HG02981 (cell line): ENCODE measurements at regions not wholly inside any gene's neighbourhood (a gene's known extent, or its start where the extent isn't known, plus 50 kb on each side); places are given as distances from the start of the nearest gene placed in this dataset.
"Not testable (repeated sequence)": the region's sequence is repeated elsewhere in the genome, so short reads cannot be mapped to it uniquely, and the experiment has no call there.

Source experiments
- ATAC-seq: cut with Tn5 transposase; IDR thresholded peaks from one replicate; pipeline ENCODE4 v1.9.1; 2021; ENCODE audit warnings: mild to moderate bottlenecking, moderate library complexity; ENCODE audit not compliant: unreplicated experiment

DNA sequence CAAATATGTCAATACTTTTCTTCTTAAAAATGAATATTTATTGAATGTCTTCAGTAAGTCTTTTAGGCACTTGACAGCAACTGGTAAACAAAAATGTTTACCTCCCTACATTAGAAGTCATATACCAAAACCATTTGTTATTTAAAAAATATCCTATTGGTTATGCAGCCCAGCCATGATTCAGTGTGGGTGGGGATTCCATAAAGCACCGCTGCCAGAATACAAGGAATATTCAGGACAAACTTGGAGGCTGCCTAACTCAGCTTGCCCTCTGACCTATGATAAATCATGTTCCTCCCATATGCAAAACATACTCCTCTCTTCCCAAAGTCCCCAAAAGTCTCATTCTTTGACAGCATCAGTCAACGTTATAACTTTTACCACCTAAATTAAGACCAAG is 486.8 kb upstream of the IRAK1BP1 start:
- ATAC-seq: no peak

DNA sequence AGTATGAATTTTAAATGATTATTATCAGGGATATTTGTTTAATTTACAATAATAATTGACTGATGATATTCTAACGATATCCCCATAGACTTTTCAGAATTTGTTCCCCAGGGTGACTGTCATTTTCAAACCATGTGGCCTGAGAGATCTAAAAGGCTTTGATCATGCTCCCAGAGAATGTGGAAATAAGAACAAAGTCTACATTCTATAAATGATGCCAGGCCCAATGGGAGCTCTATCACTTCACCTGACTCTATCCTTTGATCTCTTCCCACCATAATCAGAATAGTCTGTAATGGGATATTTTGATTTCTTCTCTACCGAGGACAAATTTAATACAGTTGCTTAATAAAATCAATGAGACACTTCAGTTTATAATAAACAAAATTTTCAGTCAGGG is 483.4 kb upstream of the IRAK1BP1 start:
- no peak for ATAC-seq

DNA sequence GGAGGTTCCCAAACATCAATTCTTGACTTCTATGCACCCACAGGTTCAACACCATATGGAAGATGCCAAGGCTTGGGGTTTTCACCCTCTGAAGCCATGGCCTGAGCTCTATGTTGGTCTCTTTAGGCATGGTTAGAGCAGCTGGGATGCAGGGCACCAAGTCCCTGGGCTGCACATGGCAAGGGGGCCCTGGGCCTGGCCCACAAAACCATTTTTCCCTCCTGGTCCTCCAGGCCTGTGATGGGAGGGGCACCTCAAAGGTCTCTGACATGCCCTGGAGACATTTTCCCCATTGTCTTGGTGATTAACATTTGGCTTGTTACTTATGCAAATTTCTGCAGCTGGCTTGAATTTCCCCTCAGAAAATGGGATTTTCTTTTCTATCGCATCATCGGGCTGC is 480.5 kb upstream of the IRAK1BP1 start:
- ATAC-seq: not testable (repeated sequence)

DNA sequence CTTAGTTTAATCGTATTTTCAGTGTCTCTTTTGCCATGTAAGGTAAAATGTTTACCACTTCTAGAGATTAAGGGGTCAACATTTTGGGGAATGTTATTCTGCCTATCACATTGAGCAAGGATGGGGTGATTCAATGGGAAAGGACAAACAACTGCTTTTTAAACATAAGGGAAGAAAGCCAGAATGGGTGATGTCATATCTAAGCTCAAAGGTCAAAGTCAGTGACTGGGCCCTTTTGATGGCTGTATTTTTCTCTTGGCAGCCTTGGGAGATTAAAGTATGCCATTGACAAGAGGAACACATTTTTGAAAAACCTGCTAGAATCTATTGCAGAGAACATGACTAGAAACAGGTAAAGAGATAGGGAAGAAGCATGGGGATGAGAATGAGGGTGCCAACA is 477.3 kb upstream of the IRAK1BP1 start:
- ATAC-seq: no peak

DNA sequence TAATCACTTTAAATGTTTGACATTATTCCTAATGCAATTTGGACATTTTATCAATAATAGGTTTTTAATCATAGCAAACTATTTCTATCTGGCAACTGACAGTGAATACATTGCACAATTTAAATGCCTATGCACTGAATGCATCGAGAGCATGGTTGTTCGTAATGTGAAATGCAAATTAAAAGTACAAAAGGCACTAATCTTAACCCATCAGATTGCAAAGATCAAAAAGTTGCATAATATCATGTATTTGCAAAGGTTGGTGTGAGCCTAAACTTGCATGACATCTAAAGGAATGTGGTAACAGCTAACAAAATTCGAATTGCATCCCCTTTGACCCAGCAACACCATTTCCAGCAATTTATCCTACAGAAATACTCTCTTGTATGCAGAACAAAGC is 469.9 kb upstream of the IRAK1BP1 start:
- no peak for ATAC-seq

DNA sequence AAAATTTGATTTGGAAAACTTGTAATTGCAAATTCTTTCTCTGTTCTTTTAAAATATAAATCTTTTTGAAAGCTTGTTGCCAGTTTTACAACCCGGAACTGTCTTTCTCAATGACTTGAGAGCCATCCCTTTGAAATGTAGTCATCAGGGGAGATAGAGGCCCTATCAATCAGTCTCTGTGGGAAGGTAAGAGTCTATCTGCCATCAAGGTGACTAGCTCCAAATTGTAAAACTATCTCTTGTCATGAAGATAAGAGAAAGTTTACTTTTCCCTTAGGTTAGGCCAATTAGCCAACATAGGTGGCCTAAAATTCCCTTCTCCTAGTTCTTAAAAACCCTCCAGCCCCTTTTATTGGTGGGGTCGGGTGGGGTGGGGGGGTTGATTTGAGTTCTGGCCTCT is 469.1 kb upstream of the IRAK1BP1 start:
- ATAC-seq: no peak

DNA sequence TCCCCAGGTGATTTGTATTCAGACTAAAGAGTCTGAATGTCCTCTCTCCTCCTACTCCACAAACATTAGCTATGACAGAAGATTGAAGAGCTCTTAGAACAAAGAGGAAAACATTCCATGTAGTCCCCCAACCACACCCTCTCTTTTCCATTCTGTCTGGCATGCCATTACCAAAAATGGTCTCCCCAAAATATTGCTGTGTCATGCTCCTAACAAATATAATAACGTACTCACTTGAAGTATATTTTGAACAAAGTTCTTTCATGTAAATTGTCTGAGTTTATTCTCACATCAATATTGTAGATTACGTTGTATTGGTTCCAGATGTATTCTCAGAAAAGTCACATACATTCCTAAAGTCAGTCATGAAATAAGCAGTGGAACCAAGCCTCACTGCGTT is 467.3 kb upstream of the IRAK1BP1 start:
- no peak for ATAC-seq

DNA sequence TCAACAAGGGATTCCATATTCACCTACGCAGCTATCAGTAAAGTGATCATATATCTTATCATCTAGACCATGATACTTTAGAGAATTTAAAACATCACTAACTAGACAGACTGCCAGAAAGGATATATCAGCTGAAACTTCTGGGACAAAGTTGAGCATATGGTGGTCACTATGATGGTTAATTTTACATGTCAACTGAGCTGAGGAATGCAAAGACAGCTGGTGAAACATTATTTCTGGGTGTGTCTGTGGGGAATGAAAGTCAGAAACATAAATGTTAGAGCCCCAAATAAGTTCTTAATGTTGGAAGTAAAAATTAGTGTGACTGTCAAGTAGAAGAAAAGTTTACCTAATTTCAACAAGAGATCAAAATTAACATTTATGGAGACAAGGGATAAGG is 440.0 kb upstream of the IRAK1BP1 start:
- ATAC-seq: no peak

DNA sequence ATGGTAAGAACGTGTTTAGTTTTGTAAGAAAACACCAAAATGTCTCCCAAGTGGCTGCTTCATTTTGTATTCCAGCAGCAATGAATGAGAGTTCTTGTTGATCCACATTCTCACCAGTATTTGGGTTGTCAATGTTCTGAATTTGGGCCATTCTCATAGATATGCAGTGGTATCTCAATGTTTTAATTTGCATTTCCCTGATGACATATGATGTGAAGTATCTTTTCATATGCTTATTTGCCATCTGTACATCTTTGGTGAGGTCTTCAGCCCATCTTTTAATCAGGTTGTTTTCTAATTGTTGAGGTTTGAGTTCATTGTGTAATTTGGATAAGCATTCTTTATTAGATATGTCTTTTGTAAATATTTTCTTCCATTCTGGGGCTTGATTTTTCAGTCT is 436.8 kb upstream of the IRAK1BP1 start:
- no peak for ATAC-seq

DNA sequence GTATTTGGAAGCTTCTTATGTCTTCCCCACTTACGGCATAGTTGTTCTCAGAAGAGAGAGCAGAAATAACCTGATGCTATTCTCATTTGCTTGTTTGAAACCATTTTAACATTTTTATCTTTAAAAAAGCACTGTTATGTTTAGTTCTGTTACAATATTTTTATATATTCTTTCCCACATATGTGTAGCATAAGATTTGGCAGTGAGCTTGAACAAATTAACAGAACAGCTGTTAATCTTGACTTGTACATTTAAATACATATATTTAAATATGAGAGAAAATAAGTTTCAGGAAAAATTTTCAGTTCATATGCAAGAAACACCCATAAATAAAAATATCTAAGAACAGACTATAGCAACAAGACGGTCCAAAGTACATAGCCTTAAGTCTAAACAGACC is 431.7 kb upstream of the IRAK1BP1 start:
- no peak for ATAC-seq

DNA sequence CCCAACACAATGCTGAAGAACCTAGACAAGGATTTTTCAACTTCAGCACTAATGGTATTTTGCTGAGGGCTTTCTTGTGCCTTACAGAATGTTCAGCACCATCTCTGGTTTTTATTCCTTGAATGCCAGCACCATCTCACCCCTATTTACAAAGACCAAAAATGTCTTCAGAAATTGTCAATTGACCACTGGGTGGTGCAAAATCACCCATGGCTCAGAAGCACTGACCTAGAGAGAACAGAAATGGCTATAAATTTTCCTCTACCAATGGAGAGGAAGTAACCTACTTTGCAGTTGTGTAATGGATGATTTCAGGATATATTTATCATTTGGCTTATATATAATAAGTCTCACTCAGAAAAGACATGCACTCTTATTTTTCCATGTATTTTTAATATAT is 431.0 kb upstream of the IRAK1BP1 start:
- ATAC-seq: no peak

DNA sequence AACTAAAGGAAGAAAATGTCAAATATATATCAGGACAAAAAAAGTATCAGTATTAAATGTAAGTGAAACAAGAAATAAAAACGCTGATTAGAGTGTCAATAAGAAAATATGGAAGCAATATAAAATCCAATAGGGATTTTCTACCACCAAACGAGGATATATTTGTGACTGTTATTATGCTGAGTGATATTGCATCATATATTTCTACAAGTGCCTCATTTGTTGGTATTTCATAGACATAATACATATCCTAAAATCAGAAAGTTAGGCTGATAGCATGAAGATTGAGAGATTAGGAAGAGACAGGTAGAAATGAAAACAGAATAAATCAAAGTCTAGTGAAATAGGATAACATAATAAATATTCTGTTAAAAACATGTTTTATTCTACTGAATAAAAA is 429.2 kb upstream of the IRAK1BP1 start:
- no peak for ATAC-seq

DNA sequence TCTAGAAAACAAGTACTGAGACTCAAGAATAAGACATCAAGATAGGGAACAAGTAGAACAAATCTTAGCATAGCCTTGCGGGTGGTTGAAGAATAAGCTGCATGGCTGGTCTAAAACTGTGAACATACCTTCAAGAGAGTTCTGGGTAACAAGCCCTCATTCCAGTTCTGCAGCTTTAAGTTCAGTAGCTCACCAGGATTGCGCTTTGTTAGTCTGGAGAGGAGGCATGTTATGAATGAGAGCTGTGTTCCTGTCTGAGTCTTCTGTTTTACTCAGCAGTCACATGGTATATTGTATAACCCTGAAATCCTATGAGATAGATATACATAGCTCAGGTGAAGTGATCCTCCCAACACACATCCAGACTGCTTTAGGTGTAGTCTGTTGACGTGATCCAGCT is 406.6 kb upstream of the IRAK1BP1 start:
- ATAC-seq: no peak

DNA sequence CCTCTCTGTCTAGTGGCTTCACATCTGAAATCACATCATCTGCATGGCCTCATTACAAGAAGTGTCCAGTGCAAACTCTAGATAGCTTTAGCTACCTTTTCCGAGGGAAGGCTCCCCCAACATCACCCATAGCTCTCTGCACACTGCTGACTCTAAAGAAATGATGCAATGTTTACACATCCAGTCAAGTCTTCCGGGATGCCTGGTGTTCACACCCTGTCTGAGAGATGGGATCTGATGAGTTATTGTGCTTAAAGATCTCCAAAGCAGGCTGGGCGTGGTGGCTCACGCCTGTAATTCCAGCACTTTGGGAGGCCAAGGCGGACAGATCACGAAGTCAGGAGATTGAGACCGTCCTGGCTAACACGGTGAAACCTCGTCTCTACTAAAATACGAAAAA is 404.6 kb upstream of the IRAK1BP1 start:
- ATAC-seq: no peak

DNA sequence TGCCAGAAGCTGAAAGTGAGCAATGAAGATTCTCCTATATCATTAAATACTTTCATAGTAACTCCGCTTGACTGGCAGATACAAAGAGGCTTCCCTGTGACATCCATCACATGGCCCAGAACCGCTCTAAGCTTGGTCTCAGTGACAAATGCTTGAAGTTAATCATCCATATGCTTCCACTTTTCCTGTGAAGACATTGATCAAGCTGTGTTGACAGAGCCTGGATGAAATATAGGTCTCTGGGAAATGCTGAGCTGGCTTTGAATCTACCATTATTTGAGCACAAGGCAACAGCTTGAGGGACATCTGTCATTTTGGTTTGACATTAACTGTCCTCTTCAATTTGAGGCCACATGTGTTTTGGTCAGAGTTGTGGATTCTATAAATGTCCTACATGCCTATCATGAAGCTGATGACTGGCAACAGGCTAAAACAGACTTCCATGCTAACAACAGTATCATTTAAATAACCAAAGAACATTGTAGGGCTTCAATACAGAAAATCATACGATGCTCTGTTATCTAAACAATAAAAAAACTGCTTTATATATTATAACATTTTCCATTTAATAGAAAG is 402.2 kb upstream of the IRAK1BP1 start:
- no peak for ATAC-seq

DNA sequence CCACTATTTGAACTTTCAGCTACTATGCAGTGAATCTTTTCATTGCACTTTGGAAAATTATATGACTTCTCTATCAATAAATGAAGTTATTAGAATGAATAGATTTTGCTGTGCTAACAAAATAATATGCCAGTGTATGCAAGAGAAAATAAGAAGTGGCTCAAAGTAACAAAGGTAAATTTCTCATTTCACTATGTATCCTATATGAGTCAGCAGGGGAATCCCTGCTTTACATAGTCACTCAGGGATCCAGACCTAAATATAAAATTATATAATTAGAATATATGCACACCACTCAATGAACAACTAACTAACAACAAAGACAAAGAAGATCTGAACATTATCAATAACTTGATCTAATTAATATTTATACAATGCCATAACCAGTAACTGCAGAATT is 390.8 kb upstream of the IRAK1BP1 start:
- no peak for ATAC-seq

DNA sequence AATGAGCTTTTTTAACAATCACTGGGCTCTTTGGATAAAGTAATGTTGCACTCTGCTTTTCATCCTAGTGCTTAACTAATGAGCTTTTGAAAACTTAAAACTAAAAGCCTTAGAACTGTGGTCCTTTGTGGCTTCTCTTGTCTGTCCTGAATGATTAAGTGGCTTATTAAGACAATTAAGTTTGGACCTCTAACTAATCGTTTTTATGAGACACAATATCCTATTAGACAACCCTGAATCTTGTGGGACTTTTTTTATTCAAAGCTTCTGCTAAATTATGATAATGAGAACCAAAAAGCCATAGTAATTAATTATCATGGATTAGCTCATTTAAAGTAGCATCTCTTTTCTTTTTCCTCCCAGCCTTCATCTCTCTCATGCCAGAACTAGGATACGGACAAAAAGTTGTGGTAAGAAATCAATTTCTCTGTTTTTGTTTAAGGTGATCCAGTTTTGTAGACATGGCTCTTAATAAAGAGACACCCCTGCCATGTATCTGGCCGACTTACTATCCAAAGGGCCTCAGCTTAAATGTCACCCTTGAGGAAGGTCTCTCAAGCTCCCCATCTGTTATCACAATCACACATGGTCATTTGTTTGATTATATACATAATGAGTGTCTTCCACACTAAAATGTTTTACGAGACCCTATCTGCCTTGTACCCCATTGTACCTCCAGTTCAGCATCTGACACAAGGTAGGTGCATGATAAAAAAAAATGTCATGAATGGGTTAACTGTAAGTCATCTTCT is 384.4 kb upstream of the IRAK1BP1 start:
- ATAC-seq: no peak

DNA sequence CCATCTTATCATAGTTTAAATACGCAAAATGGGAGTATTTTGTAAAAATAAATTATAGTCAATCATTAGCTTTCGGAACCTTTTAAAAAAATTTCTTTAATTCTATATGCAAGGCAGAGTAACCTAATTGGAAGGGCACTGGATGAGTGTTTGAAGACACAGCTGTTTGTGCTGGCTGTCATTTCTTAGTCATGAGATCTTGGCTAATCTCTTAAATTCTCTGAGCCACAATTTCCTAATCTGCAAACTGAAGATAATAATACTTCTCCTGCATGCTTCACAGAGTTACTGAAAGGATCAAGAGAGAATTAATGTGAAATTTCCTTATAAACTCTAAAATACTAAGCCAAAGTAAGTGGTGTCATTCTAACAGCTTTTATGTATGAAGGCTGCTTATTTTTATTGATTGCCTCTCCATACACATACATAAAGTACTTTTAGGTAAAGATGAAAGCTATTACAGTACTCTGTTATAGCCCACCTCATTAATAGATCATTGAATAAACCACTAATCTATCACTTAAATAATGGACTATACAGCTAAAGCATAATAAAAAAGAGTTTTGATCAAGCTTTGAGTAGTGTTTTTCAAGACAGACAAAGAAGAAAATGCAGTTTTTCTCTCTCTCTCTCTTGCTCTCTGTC is 383.7 kb upstream of the IRAK1BP1 start:
- ATAC-seq: no peak

DNA sequence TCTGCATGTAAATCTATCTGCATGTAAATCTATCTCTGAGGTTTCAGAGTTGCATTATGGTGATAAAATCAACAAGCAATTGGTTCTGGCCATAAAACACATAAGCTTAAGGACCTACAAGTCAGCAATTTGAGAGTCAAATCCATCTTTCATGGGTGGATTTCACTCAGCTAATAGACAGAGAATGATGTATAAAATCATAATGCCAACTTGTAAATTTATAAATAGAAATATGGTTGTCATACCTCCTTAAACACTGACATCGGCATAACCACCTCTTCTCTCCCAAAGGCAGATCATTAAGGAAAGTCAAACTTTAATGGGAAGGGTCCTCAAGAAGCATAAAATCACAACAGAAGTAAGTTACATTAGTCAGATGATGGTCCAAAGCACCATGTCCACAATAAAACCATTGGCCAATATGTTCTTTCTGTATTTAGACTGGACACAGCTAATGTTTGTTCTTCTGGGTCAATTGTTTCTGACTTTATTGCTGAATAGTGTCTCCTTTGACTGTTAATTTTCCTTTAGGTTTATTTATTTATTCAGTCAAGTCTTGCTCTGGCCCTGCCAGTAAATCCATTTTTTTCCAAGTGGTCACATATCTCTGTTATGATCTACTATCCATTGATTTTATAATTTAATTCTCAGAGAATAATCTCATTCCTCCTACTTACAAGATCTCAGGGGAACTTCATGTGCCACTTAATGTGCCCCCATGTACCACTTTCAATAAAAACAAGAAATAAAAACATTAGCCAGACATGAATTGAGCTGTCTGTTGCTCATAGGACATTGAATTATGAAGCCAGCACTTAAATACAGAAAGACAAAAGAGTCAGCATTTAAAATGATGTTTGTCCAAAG is 382.9 kb upstream of the IRAK1BP1 start:
- ATAC-seq: no peak

DNA sequence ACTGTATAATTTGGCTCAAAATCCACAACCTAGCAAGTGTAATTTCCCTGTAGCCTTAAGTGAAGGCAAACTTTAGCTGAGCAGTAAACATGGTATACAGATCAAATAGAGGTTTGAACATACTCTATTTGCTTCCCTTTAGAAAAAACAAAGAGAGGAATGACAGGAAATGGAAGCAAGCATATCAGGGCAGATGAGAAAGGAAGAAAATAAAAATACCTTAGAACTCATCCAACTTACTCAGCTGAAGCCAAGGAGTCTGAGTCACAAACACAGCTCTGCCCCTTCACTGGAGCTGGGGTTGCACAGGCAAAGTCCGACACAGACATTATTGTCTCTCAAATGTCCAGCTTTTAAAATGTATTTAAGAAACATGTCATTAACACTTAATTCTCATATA is 379.9 kb upstream of the IRAK1BP1 start:
- no peak for ATAC-seq

DNA sequence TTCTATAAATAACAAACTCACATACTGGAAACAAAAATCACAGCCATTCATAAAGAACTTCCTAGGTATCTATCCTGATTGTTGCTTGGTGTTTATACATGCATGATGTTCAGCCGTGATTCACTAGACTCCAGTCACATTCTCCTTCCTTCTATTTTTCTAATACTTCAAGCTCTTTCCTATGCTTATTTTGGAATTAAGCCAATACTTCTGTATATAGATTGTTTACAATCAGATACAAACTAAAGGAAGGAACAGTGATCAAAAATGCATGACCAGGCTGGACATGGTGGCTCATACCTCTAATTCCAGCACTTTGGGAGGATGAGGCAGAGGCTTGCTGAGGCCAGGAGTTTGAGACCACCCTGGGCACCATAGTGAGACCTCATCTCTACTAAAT is 377.5 kb upstream of the IRAK1BP1 start:
- ATAC-seq: no peak
